HuH-7.5 (cell line): ENCODE measurements at regions not wholly inside any gene's neighbourhood (a gene's known extent, or its start where the extent isn't known, plus 50 kb on each side); places are given as distances from the start of the nearest gene placed in this dataset.

Experiments used
- DNase-seq: peaks from one replicate; pipeline ENCODE4 v3.0.0; 2011; ENCODE audit warnings: low spot score

DNA sequence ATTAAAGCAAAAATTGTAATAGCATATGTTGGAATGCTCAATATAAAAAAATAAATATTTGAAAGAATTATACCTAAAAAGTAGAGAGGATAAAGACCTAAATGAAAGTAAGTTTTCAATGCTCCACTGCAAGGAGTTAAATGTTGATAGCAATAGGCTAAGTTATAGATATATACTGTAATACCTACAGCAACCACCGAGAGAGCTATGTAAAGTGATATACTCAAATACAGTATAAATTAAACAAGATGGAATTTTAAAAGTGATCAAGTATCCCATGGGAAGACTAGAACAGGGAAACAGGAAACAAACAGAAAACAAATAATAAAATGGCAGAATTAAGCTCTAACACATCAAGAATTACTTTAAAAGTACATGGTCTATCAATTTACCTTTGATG, 73.9 kb downstream of the CASP3 start:
- DNase-seq = no peak

DNA sequence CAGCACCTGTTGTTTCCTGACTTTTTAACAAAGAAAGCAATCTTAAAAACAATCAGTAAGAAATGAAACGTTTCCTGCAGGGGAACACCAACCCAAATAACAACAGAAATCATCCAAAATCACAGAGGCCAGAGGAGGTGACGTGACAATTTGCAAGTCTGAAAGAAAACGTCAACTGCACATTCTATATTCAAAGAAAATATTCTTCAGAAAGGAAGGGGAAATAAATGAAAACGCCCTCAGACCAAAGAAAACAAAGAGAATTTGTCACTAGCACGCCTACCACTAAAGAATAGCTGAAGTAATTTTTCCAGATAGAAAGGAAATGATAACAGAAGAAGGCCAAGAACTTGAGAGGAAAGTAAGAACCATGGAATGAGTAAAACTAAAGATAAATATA, 74.4 kb downstream of the CASP3 start:
- no peak for DNase-seq

DNA sequence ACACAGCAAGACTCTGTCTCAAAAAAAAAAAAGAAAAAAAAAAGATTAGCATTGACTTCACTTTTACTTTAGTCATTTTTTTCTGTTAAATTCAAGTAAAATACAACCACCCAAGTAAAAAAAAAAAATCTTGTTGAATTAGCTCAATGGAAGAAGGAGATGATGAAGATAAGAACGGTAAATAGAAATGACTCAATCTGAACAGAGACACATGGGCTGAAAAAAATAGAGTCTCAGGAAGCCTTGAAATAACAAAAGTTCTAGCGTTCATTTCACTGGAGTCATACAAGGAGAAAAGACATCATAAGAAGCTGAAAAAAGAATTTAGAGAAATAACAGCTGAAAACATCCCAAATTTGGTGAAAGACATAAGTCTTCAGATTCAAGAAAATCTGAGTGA, 75.5 kb downstream of the CASP3 start:
- no peak for DNase-seq

DNA sequence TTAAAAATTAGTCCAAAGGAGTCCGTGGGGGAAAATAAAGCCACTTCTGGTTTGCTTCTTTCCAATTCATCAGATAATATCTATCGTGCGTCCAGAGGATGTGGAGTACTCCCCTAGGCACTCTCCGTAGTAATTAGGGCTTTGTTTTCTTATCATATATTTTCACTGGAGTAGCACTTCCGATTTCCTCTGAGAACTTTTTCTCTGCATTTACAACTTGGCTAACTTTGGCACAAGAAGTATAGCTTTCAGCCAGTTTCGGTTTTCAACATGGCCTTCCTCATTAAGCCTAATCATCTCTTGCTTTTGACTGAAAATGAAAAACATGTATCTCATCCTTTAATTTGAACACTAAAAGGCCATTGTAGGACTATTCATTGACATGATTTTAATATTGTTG, 80.5 kb downstream of the CASP3 start:
- no peak for DNase-seq

DNA sequence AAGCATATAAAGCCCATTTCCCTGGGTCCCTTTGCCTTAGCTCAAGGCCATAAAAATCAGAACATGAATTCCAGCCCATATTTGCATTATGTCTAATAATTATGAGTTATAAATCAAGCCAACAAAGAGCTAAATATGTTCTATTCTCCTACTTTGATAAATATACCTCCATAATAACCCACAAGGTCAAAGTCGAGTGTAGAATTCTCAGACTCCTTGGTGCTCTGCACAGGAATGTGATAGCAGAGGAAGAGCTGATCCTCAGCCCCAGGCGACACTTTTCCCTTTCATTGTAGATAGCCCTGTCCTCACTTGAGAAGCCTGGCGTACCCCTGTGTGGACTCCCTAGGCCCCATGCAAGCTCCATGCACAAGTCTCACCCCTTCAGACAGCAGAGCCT, 85.6 kb downstream of the CASP3 start:
- DNase-seq = no peak

DNA sequence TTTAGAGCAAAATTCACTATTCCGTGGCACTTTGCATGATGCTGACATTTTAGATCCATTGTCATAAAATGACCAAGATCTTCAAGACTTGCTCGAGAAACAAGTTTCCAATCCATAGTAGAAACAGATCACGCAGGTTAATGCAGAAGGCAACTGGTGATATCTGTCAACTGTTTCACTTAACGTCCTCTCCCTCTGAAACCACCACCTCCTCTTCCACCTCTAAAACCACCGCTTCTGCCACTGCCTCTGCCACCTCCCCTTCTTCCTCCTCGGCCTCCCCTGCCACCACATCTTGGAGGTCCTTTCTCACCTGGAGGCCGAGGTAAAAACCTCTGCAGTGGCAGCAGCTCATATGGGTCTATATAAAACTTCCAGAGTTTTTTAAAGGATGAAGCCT, 84.6 kb upstream of the IRF2 start:
- DNase-seq = no peak

DNA sequence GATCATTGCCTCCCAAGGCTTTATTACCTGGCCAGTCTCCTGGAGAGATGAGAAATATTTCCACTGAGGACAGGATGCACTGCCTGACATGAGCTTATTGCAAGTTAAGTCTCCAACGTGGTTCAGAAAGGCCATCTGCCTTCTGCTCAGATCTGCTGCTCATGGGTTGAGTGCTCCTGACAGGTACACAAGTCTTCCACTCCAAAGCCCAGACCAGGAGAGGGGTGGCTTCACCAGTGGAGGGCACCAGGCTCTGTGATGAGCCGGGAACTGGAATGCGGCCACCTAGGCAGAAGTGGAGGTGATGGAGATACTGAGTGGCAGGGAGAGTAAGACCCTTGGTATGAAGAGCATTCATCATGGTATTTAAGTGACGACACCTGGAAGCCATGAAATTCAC, 79.5 kb upstream of the IRF2 start:
- DNase-seq = no peak

DNA sequence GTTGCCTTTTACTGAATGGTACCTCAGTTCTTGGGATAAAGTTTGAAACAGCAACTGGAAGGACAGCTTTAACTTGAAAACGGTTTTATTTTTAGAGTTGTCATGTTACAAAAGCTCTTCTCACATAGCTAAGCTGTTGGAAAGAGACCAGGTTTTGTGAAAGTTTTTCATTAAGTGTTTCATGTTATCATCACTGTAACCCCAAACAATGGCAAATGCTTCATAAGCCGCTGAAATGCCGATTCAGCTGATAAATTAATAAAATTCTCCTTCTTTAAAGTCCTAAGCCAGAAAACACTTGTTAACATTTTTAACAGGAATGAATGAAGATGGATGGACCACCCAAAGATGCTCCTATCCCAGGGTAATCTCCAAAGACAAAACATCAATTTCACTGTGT, 76.1 kb upstream of the IRF2 start:
- DNase-seq = no peak

DNA sequence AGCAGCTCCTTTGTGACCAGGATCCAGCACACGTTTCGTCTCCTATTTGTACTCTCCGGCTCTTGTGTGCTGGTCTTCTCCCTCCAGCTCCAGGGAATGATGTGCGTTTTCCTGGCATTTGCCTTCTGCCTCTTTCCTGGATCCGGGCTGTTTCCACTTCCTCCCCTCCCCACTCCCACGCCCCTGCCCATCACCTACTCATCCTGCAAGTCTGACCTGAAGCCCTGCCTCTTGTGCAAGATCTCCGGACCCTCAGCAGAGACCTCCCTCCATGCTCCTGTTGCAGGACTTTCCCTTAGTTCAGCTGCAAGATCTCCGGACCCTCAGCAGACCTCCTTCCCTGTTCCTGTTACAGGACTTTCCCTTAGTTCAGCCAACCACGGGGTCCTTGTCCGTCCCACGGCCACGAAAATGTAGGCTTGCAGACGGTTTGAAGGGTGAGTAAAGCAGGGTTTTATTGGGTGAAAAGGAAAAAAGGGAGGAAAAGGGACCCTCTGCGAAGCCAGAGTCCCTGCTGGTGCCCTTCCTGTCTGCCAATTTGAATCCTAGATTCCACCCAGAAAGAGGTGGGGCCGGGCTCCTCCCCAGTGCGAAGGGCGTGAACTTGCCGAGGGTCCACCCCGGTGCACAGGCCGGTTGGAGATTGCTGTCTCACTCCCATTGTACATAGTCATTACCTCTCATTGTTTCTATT, 74.4 kb upstream of the IRF2 start:
- peak; percentile 12 for DNase-seq

DNA sequence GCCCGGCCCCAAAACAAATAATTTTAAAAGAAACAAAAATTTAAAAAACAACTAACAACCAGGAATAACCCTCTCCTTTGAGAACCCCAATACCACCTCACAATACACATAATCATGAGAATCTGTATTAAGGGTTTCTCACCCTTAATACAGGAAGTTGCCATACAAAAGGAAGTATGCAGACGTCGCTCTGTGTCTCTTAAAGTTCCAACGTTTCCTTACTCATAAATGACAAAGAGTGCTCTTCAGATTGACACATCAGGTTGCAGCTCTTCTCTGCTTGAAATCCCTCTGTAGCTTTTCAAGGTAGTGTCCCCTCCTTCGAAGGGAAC, 73.9 kb upstream of the IRF2 start:
- no peak for DNase-seq

DNA sequence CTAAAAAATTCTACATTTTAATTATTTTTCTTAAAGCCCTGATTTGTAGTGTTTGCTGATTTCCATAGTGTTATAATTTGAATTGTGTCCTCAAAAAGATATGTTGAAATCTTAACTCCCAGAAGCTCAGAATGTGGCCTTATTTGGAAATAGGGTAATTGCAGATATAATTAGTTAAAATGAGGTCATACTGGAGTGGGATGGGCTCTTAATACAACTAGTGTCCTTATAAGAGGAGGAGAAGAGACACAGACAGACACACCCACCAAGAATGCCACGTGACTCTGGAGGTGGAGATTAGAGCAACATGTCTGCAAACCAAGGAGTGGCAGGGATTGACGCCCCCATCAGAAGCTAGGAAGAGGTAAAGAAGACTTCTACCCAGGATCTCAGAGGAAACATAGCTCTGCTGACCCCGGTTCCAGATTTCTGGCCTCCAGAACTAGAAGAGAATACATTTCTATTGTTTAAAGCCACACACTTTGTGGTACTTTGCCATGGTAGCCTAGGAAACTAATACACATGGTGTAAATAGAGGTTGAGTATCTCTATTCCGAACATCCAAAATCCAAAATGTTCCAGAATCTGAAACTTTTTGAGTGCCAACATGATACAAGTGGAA, 70.5 kb upstream of the IRF2 start:
- DNase-seq = no peak

DNA sequence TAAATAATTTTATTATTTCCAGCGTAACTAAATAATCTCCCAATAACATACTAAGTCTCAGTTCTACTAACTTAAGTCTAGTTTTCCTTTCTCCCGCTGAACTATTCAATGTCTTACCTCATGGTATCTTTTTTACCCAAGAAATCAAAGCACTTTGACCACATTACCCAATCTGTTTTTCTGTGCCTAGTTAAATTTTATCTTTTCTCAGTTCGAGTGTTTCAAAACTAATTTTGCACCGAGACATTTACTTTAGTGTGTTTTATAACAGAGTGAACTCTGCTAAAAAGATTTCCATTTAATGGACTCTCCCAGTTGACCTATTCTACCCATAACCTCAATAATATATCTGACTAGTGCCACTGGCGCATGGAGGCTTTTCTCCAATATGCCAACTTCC, 67.6 kb upstream of the IRF2 start:
- DNase-seq = no peak

DNA sequence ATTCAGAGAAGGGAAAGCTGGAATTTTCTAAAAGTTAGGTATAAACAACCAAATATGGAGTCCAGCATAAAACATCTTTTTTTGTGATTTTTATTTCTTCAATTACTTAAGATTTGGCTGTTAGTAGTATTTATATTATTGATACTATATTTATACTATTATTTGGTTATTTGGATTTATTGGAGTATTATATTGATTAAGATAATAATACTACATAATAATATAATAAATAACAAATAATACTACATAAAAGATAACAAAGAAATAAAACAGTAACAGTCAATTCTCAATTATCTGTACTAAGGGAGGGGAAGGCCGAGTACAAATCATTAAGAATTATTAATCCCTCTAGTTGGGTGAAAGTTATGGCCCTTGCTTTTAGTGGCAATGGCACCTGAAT, 66.0 kb upstream of the IRF2 start:
- no peak for DNase-seq

DNA sequence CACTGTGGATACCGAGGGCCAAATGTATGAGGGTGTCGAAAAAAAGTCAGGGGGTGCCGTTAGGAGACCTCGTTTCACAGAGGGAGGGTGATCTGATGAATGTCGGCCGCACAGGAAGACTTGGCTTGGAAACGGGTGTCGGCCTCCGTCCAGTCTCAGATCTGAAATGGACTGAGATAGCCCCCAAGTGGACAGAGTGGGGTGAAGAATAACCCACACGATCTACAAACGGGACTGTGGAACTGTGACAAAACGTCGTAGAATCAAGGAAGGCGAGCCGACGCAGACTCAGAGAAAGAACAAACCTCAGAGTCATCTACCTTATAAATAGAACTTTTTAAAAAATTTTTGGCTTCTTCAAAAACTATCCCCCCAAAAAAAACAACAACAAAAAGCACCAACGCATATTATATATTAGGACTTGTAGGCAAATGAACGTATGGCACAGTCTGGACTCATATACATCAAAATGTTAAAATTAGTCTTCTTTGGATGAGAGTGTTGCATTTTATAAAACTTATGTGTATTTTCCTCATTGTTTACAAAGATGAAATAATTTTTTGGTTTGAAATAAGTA, 63.8 kb upstream of the IRF2 start:
- no peak for DNase-seq

DNA sequence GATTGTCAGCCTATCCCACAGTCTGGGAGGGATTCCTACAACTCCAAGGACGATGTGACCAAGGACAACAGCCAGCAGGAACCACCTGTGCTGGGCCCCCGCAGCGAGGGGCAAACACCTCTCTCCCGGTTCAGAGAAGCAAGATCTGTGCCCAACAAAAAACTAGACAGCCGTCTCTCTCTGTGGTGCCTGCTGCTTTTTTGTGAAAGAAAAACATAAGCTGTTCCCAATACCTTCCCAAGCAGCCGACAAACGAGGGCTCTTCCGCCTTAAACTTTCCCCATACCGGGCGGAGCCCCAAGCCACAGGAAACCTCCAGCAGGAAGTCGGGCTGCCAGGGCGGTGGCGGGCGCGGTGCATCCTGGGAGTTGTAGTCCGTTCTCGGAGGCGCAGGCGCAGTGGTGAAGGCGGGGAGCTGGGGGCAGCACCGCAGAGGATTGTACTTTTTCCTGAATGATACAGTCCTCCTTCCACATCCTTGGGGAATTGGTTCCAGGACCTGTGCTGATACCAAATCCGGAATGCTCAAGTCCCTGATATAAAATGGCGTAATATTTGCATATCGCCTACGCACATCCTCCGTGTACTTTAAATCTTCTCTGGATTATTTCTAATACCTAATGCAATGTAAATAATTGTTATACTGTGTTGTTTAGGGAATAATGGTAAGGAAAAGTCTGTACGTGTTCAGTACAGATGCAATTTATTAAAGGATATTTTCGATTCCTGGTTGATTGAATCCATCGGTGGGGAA, 63.1 kb upstream of the IRF2 start:
- DNase-seq = peak; percentile 28

DNA sequence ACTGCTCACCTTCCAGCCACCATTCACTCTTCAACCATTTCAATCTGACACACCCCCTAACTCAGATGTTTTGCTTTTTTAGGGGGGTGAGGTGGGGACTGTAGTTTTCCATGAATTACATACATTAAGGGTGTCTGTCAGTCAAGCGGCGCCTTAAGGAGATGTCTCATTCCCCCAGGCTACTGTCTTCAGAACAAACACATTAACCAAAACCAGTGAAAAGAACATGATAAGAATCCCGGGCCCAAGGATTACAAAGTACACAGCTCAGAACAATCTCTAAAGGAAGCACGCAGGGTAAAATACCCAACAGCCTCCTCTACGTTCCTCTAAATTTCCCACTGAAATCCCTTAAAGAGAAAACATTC, 62.5 kb upstream of the IRF2 start:
- no peak for DNase-seq

DNA sequence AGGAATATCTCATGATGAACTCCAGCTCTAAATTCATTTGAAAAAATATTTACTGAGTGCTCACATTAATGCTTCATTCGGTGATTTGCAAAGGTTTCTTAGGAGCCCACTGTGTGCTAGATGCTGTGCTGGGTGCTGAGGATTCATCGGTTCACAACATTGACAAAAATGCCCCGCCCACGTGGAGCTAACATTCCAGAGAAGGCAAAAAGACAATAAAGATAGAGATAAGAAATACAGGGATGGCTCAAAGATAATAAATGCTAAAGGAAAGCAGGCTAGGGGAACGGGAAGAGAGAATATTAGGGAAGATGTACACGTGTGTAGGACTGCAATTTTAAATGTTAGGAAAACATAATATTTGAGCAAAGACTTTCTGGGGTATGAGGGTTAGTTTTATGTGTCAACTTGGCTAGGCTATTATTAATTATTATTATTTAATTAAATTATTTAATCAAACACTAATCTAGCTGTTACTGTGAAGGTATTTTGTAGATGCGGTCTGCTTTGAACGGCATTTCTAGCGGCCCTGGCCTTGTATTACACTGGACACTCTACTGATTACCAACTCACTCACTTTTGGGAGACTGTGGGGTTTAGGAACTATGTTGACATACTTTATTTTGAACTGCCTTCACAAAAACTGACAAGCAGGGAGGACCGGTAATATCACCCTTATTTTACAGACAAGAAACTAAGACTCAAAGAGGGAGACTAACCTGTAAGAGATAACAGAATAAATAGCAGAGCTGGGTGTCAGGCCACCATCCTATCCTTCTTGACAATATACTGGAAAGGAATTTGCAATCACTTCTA, 61.9 kb upstream of the IRF2 start:
- no peak for DNase-seq

DNA sequence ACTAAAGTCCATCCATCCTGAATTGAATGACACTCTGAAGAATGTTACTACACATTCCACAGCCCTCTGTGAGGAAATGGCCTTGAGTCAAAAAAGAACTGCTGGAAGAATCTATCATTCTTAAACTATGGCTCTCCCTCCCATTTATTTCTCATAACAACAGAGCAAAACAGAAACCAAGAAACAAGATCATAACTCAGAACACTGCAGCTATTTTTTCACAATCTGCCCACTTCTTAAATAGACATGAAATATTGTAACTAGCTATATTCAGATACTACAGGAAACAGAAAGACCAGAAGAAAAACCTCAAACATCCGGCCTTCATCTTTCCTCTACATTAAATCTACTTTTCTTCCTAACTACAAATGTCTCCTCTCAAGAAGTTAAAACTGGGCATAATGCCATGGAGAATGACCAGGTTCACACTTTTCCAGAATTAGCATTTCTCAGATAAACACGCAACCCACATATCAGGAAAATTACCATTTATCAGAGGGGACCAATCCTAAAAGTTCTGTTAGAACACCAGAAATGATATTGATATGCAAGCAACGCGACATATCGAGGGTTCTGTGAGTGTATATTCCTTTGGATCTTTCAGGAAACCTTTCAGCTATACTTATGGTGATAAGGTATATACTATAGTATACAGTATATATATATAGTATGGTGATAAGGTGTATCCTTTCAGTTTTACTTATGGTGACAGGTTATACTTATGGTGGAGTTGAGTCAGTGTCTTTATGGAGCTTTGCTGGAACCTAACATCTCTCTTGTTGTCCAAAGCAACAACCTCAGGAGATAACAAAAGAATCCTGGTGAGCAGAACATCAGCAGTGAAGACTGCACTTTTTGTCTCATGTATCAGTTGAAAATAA, 60.4 kb upstream of the IRF2 start:
- no peak for DNase-seq

DNA sequence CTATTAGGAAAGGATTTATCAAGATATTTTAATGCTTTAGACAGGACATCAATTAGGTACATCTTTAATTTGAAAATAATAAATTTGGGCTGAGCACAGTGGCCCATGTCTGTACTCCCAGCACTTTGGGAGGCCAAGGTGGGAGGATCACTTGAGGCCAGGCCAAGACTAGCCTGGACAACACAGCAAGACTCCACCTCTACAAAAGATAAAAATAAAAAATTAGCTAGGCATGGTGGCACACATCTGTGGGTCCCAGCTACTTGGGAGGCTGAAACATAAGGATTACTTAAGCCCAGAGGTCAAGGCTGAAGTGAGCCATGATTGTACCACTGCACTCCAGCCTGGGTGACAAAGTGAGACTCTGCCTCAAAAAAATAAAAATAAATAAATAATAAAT, 59.6 kb upstream of the IRF2 start:
- no peak for DNase-seq

DNA sequence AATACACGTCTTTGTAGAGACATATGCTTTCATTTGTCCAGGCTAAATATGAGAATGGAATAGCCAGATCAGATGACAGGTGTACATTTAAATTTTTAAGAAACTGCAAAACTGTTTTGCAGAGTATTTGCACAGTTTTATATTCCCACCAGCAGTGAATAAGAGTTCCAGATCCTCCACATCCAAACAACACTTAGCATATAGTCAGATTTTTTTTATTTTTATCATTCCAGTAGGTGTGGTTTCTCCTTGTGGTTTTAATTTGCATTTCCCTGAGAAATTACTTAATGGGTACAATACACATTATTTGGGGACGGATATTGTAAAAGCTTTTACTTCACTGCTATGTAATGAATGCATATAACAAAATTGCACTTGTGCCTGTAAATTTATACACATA, 56.7 kb upstream of the IRF2 start:
- DNase-seq = no peak

DNA sequence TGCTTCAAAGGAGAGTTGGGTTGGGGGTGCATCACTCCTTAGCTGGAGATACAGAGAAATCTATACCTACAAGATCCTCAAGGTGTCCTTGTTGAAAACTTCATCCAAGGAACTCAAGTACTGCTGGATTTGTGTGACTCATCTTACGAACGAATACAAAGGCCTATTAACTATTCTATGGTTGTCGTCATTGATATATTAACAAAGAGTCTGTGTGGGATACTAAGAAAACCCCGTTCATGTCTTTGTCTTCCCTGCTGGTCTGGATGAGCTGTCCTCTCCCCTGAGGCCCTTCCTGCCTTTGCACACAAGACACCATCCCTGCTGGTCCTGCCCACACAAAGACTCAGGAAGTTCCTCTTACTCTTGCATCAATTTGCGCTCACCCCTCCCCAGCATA, 54.9 kb upstream of the IRF2 start:
- no peak for DNase-seq

DNA sequence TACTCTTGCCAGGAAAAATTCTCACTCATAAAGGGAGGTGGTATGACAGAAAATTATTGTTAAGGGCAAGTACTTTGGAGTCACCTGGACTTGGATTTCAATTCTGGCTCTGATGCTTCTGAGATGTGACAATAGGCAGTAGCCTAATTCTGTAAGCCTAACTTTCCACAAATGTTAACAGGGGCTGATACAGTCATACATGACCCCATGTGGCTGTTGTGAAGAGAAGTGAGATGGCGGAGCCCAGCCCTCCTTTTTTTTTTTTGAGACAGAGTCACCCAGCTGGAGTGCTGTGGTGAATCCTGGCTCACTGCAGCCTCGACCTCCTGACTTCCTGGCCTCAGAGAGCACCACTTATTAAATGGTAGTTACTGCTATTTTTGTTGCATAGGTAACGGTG, 54.4 kb upstream of the IRF2 start:
- no peak for DNase-seq
